ENCODE measurements at regions not wholly inside any gene's neighbourhood (a gene's known extent, or its start where the extent isn't known, plus 50 kb on each side); places are given as distances from the start of the nearest gene placed in this dataset.

- DNase-seq = no peak
- no peaks in the 10 kb centered on the region for H3K9me3 ChIP-seq (ENCODE audit: insufficient read depth, low read length, severe bottlenecking)
- H3K36me3 ChIP-seq (ENCODE audit: insufficient read depth, low read length) = no peaks in the 10 kb centered on the region
- no peak overlapping the region for H3K4me2 ChIP-seq (ENCODE audit: insufficient read depth, low read length)
- H3K79me2 ChIP-seq (ENCODE audit: insufficient read depth, low read length) = no peaks in the 10 kb centered on the region
- H2AFZ ChIP-seq (ENCODE audit: low read depth, low read length) = no peak overlapping the region
- no peak for ATAC-seq (ENCODE audit: insufficient read depth, low read depth)
- H3K4me3 ChIP-seq (ENCODE audit: low read depth in 1 of 2, low read length in 2 of 2) = no peak overlapping the region
- TF ChIP-seq EZH2 (IDR thresholded peaks at IDR 0.05; ENCODE audit: borderline replicate concordance, low read depth, low read length, severe bottlenecking) = no peak
- TF ChIP-seq CTCF (IDR thresholded peaks at IDR 0.05; ENCODE audit: borderline replicate concordance, extremely low read depth, low read length, poor library complexity, severe bottlenecking) = no peak
- no peak overlapping the region for H3K27ac ChIP-seq (ENCODE audit: low read length)
- no peak overlapping the region for H3K9ac ChIP-seq (ENCODE audit: low read depth, low read length)
- no peaks in the 10 kb centered on the region for H3K4me1 ChIP-seq (ENCODE audit: insufficient read depth, low read length)
- H4K20me1 ChIP-seq (ENCODE audit: insufficient read depth, low read length) = no peaks in the 10 kb centered on the region
- no peaks in the 10 kb centered on the region for H3K27me3 ChIP-seq (ENCODE audit: insufficient read depth, low read length, poor library complexity)
Measured at GRCh38 chr6:71388856-71389527, 100.4 kb downstream of the OGFRL1 start.

DNA sequence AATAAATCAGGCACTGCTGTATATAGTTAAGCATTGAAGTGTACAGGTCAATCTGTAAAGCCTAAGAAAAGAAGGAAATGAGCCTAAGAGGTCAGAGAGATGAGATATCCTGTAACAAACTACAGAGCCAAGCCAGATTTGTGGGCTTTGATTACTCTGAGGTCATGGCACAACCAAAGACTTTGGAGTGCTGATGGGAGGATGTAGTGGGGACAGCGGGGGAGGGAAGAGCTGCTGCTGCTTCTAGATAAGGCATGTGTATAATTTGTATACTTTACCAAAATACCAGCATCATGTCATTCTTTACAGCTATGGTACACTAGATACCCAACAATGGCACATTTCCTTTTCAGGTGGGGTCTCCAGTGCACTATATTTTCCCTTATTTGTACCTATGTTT is 102.5 kb downstream of the OGFRL1 start:
- Histone ChIP-seq H3K9ac (ENCODE audit: low read depth, low read length) (no peak overlapping the region), H3K27me3 (ENCODE audit: insufficient read depth, low read length, poor library complexity) (no peaks in the 10 kb centered on the region), H3K4me3 (ENCODE audit: low read depth in 1 of 2, low read length in 2 of 2) (no peak overlapping the region), H2AFZ (ENCODE audit: low read depth, low read length) (no peak overlapping the region), H3K79me2 (ENCODE audit: insufficient read depth, low read length) (no peaks in the 10 kb centered on the region), H3K36me3 (ENCODE audit: insufficient read depth, low read length) (no peaks in the 10 kb centered on the region), H3K9me3 (ENCODE audit: insufficient read depth, low read length, severe bottlenecking) (no peaks in the 10 kb centered on the region), H3K4me1 (ENCODE audit: insufficient read depth, low read length) (no peaks in the 10 kb centered on the region), H4K20me1 (ENCODE audit: insufficient read depth, low read length) (no peaks in the 10 kb centered on the region), H3K27ac (ENCODE audit: low read length) (no peak overlapping the region), H3K4me2 (ENCODE audit: insufficient read depth, low read length) (no peak overlapping the region)
- TF ChIP-seq CTCF (IDR thresholded peaks at IDR 0.05; ENCODE audit: borderline replicate concordance, extremely low read depth, low read length, poor library complexity, severe bottlenecking) = no peak
- TF ChIP-seq EZH2 (IDR thresholded peaks at IDR 0.05; ENCODE audit: borderline replicate concordance, low read depth, low read length, severe bottlenecking) = no peak
- DNase-seq (no peak), ATAC-seq (ENCODE audit: insufficient read depth, low read depth) (no peak)

DNA sequence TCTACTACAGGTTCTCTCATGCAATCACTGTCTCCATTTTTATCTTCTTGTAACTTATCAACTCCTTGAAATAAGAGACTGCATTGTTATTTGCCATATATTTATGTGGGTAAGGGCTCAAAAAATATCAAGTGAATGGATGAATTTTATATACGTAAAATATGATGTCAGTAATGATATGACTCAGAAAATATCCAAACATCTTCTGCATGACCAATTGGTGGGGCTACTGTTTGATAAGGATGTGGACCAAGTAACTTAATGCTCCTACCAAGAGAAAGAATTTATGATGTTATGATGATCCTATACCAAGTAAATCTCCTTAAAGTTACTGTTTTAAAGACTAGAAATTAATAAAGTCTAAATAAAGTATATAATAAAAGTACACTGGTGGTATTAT is 103.7 kb downstream of the OGFRL1 start:
- TF ChIP-seq CTCF (IDR thresholded peaks at IDR 0.05; ENCODE audit: borderline replicate concordance, extremely low read depth, low read length, poor library complexity, severe bottlenecking) = no peak
- no peak for TF ChIP-seq EZH2 (IDR thresholded peaks at IDR 0.05; ENCODE audit: borderline replicate concordance, low read depth, low read length, severe bottlenecking)
- Histone ChIP-seq H3K27me3 (ENCODE audit: insufficient read depth, low read length, poor library complexity) (no peaks in the 10 kb centered on the region), H3K36me3 (ENCODE audit: insufficient read depth, low read length) (no peaks in the 10 kb centered on the region), H3K79me2 (ENCODE audit: insufficient read depth, low read length) (no peaks in the 10 kb centered on the region), H3K27ac (ENCODE audit: low read length) (no peak overlapping the region), H3K9me3 (ENCODE audit: insufficient read depth, low read length, severe bottlenecking) (no peaks in the 10 kb centered on the region), H3K9ac (ENCODE audit: low read depth, low read length) (no peak overlapping the region), H3K4me3 (ENCODE audit: low read depth in 1 of 2, low read length in 2 of 2) (no peak overlapping the region), H3K4me1 (ENCODE audit: insufficient read depth, low read length) (no peaks in the 10 kb centered on the region), H4K20me1 (ENCODE audit: insufficient read depth, low read length) (no peaks in the 10 kb centered on the region), H3K4me2 (ENCODE audit: insufficient read depth, low read length) (no peak overlapping the region), H2AFZ (ENCODE audit: low read depth, low read length) (no peak overlapping the region)
- ATAC-seq (ENCODE audit: insufficient read depth, low read depth) (no peak), DNase-seq (no peak)

Measured in DND-41 (cell line).